Liver (tissue), 8 donors: ENCODE measurements at regions not wholly inside any gene's neighbourhood (a gene's known extent, or its start where the extent isn't known, plus 50 kb on each side); places are given as distances from the start of the nearest gene placed in this dataset.

Source experiments
- DNase-seq: peaks from one replicate; pipeline ENCODE4 v3.0.0-alpha.2; 2017; ENCODE audit warnings: low spot score
- H3K27ac ChIP-seq, 2 donors: one replicate each; pipeline ENCODE4 v1.7.0; 2013; ENCODE audit warnings: inconsistent platforms in 2 of 2, low read length in 2 of 2, control low read depth in 1 of 2, low read depth in 1 of 2, mild to moderate bottlenecking in 1 of 2
- H3K27me3 ChIP-seq, 4 donors: one replicate each; pipeline versions ENCODE4 v1.6.1 to v1.7.0; 2013; ENCODE audit warnings: low read length in 3 of 4, inconsistent platforms in 1 of 4, mild to moderate bottlenecking in 1 of 4, moderate library complexity in 1 of 4; ENCODE audit not compliant: control insufficient read depth in 4 of 4, insufficient read depth in 4 of 4
- H3K36me3 ChIP-seq, 4 donors: one replicate each; pipeline versions ENCODE4 v1.6.1 to v1.7.0; 2013; ENCODE audit warnings: low read length in 3 of 4, mild to moderate bottlenecking in 3 of 4, low read depth in 1 of 4, moderate library complexity in 1 of 4; ENCODE audit not compliant: control insufficient read depth in 4 of 4, insufficient read depth in 3 of 4
- H3K4me1 ChIP-seq, 4 donors: one replicate each; pipeline versions ENCODE4 v1.6.1 to v1.7.0; 2013; ENCODE audit warnings: low read length in 3 of 4, mild to moderate bottlenecking in 3 of 4, moderate library complexity in 1 of 4; ENCODE audit not compliant: control insufficient read depth in 4 of 4, insufficient read depth in 4 of 4
- H3K4me3 ChIP-seq, 3 donors: one replicate each; pipeline versions ENCODE4 v1.6.1 to v1.7.0; 2013; ENCODE audit warnings: low read length in 3 of 3, control low read depth in 1 of 3, low read depth in 1 of 3, mild to moderate bottlenecking in 1 of 3
- H3K9ac ChIP-seq, 2 donors: one replicate each; pipeline ENCODE4 v1.7.0; 2013; ENCODE audit warnings: low read length in 2 of 2, mild to moderate bottlenecking in 2 of 2, moderate library complexity in 2 of 2, control low read depth in 1 of 2, low read depth in 1 of 2
- H3K9me3 ChIP-seq, 4 donors: one replicate each; pipeline versions ENCODE4 v1.6.1 to v1.7.0; 2013; ENCODE audit warnings: low read length in 3 of 4; ENCODE audit not compliant: control insufficient read depth in 4 of 4
- EGR1 ChIP-seq, 2 donors: IDR thresholded peaks; 2 replicates each; pipeline ENCODE4 v1.6.1; 2016 to 2018; ENCODE audit warnings: antibody characterized with exemption in 2 of 2, low read depth in 2 of 2
- FOXA1 ChIP-seq: IDR thresholded peaks from 2 replicates; pipeline ENCODE4 v1.6.1; 2016; ENCODE audit warnings: antibody characterized with exemption
- FOXA2 ChIP-seq: IDR thresholded peaks from 2 replicates; pipeline ENCODE4 v1.6.1; 2016; ENCODE audit warnings: antibody characterized with exemption
- GABPA ChIP-seq, 2 donors: IDR thresholded peaks in 1 of 2; conservative IDR thresholded peaks in 1 of 2; 2 replicates each; pipeline ENCODE4 v1.6.1; 2016; ENCODE audit warnings: antibody characterized with exemption in 2 of 2, mild to moderate bottlenecking in 1 of 2, moderate library complexity in 1 of 2
- HNF4A ChIP-seq, 2 donors: conservative IDR thresholded peaks; 2 replicates each; pipeline ENCODE4 v1.6.1; 2016; ENCODE audit warnings: antibody characterized with exemption in 2 of 2, mild to moderate bottlenecking in 2 of 2
- HNF4G ChIP-seq: IDR thresholded peaks from 2 replicates; pipeline ENCODE4 v1.6.1; 2016; ENCODE audit warnings: antibody characterized with exemption
- JUND ChIP-seq, 2 donors: IDR thresholded peaks; 2 replicates each; pipeline ENCODE4 v1.6.1; 2016; ENCODE audit warnings: antibody characterized with exemption in 2 of 2
- NR2F2 ChIP-seq: IDR thresholded peaks from 2 replicates; pipeline ENCODE4 v1.6.1; 2016; ENCODE audit warnings: antibody characterized with exemption
- RAD21 ChIP-seq, 2 donors: IDR thresholded peaks; 2 replicates each; pipeline ENCODE4 v1.6.1; 2016; ENCODE audit warnings: antibody characterized with exemption in 2 of 2, mild to moderate bottlenecking in 2 of 2
- RXRA ChIP-seq, 2 donors: IDR thresholded peaks; 2 replicates each; pipeline ENCODE4 v1.6.1; 2017 to 2018; ENCODE audit warnings: antibody characterized with exemption in 2 of 2, mild to moderate bottlenecking in 1 of 2
- SP1 ChIP-seq: IDR thresholded peaks from 2 replicates; pipeline ENCODE4 v1.6.1; 2018; ENCODE audit warnings: antibody characterized with exemption, mild to moderate bottlenecking
- TAF1 ChIP-seq: conservative IDR thresholded peaks from 2 replicates; pipeline ENCODE4 v1.6.1; 2016; ENCODE audit warnings: antibody characterized with exemption, mild to moderate bottlenecking
- YY1 ChIP-seq: IDR thresholded peaks from 2 replicates; pipeline ENCODE4 v1.6.1; 2016; ENCODE audit warnings: antibody characterized with exemption, mild to moderate bottlenecking
- WGBS: extraction: QIAGEN DNeasy Blood & Tissue Kit; methylation state at CpG from one replicate; pipeline ENCODE4 v1.1.7; 2013; 5-methylcytosine and 5-hydroxymethylcytosine counted together
- TF ChIP-seq, protein P1 (sequence below): IDR thresholded peaks from 2 replicates; pipeline ENCODE4 v1.6.1; 2016; ENCODE audit warnings: antibody characterized with exemption, mild to moderate bottlenecking
- TF ChIP-seq, protein P2 (sequence below): IDR thresholded peaks from 2 replicates; pipeline ENCODE4 v1.6.1; 2016; ENCODE audit warnings: antibody characterized with exemption
- TF ChIP-seq, protein P3 (sequence below): fragments of 150-350 bp; IDR thresholded peaks from 2 replicates; pipeline ENCODE4 v1.5.1; 2017; ENCODE audit warnings: improper control_type of control experiment, low read depth, low read length; ENCODE audit not compliant: missing input control
- TF ChIP-seq, protein P4 (sequence below): IDR thresholded peaks from 2 replicates; pipeline ENCODE4 v1.6.1; 2016; ENCODE audit warnings: antibody characterized with exemption
- TF ChIP-seq, protein P5 (sequence below): IDR thresholded peaks from 2 replicates; pipeline ENCODE4 v1.6.1; 2016; ENCODE audit warnings: antibody characterized with exemption
- donor health status: healthy.
- donor health status: healthy.
- donor health status: healthy.
- donor health status: healthy.
- donor health status: healthy.

DNA sequence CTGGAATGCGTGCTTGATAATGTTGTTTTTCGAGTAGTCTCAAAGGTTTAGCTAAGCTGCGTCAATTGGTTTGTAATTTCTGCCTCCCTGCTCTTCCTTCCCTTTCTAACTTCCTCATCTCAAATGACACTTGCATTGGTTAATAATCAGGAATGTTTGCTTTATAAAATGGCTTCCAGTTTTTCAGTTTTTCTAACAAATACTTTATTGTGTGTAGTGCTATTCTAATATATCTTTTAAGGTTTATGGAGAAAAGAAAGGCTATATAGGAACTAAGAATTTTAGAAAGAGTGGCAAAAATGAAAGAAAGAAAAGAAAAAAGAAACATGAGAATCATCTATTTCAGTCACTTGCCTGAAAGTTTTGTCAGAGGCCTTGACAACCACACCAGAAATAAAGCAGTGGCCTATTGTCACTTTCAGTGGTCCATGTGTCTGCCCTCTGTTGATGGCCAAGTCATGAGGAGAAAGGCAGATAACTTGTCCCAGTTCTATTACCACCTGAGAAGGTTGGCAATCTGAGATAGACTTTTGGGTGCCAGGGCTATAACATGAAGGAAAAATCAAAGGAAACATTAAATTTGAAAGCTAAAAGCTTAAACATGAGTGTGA, 221.9 kb upstream of the KITLG start:
- 82% methylated on average over 3 of the region's 3 CpGs for WGBS
- TF ChIP-seq TAF1 (no peak), HNF4A (conservative IDR thresholded peaks at IDR 0.05) (no peak), RAD21 (IDR thresholded peaks at IDR 0.05) (no peak), YY1 (no peak), JUND (IDR thresholded peaks at IDR 0.05) (no peak), FOXA2 (no peak), NR2F2 (no peak), SP1 (no peak), EGR1 (IDR thresholded peaks at IDR 0.05; ENCODE audit: low read depth in 2 of 2) (no peak), RXRA (IDR thresholded peaks at IDR 0.05) (no peak), FOXA1 (no peak), GABPA (IDR thresholded peaks at IDR 0.05 in 1 of 2, conservative IDR thresholded peaks at IDR 0.05 in 1 of 2) (no peak), HNF4G (no peak)
- TF ChIP-seq, protein P1, sequence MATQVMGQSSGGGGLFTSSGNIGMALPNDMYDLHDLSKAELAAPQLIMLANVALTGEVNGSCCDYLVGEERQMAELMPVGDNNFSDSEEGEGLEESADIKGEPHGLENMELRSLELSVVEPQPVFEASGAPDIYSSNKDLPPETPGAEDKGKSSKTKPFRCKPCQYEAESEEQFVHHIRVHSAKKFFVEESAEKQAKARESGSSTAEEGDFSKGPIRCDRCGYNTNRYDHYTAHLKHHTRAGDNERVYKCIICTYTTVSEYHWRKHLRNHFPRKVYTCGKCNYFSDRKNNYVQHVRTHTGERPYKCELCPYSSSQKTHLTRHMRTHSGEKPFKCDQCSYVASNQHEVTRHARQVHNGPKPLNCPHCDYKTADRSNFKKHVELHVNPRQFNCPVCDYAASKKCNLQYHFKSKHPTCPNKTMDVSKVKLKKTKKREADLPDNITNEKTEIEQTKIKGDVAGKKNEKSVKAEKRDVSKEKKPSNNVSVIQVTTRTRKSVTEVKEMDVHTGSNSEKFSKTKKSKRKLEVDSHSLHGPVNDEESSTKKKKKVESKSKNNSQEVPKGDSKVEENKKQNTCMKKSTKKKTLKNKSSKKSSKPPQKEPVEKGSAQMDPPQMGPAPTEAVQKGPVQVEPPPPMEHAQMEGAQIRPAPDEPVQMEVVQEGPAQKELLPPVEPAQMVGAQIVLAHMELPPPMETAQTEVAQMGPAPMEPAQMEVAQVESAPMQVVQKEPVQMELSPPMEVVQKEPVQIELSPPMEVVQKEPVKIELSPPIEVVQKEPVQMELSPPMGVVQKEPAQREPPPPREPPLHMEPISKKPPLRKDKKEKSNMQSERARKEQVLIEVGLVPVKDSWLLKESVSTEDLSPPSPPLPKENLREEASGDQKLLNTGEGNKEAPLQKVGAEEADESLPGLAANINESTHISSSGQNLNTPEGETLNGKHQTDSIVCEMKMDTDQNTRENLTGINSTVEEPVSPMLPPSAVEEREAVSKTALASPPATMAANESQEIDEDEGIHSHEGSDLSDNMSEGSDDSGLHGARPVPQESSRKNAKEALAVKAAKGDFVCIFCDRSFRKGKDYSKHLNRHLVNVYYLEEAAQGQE: no peak
- TF ChIP-seq, protein P2, sequence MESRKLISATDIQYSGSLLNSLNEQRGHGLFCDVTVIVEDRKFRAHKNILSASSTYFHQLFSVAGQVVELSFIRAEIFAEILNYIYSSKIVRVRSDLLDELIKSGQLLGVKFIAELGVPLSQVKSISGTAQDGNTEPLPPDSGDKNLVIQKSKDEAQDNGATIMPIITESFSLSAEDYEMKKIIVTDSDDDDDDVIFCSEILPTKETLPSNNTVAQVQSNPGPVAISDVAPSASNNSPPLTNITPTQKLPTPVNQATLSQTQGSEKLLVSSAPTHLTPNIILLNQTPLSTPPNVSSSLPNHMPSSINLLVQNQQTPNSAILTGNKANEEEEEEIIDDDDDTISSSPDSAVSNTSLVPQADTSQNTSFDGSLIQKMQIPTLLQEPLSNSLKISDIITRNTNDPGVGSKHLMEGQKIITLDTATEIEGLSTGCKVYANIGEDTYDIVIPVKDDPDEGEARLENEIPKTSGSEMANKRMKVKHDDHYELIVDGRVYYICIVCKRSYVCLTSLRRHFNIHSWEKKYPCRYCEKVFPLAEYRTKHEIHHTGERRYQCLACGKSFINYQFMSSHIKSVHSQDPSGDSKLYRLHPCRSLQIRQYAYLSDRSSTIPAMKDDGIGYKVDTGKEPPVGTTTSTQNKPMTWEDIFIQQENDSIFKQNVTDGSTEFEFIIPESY: no peak
- TF ChIP-seq, protein P3, sequence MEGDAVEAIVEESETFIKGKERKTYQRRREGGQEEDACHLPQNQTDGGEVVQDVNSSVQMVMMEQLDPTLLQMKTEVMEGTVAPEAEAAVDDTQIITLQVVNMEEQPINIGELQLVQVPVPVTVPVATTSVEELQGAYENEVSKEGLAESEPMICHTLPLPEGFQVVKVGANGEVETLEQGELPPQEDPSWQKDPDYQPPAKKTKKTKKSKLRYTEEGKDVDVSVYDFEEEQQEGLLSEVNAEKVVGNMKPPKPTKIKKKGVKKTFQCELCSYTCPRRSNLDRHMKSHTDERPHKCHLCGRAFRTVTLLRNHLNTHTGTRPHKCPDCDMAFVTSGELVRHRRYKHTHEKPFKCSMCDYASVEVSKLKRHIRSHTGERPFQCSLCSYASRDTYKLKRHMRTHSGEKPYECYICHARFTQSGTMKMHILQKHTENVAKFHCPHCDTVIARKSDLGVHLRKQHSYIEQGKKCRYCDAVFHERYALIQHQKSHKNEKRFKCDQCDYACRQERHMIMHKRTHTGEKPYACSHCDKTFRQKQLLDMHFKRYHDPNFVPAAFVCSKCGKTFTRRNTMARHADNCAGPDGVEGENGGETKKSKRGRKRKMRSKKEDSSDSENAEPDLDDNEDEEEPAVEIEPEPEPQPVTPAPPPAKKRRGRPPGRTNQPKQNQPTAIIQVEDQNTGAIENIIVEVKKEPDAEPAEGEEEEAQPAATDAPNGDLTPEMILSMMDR: no peak
- TF ChIP-seq, protein P4, sequence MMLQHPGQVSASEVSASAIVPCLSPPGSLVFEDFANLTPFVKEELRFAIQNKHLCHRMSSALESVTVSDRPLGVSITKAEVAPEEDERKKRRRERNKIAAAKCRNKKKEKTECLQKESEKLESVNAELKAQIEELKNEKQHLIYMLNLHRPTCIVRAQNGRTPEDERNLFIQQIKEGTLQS: no peak
- TF ChIP-seq, protein P5, sequence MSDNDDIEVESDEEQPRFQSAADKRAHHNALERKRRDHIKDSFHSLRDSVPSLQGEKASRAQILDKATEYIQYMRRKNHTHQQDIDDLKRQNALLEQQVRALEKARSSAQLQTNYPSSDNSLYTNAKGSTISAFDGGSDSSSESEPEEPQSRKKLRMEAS: no peak
- no peaks in the 10 kb centered on the region for H3K36me3 ChIP-seq
- no peaks in the 10 kb centered on the region for H3K27me3 ChIP-seq
- H3K27ac ChIP-seq: no peak overlapping the region
- no peak for DNase-seq
- no peak overlapping the region for H3K4me3 ChIP-seq
- no peaks in the 10 kb centered on the region for H3K4me1 ChIP-seq
- peaks cover 0 to 5% (median 0%) of the 10 kb centered on the region in 4 donors for H3K9me3 ChIP-seq
- H3K9ac ChIP-seq: no peak overlapping the region
